Colonic mucosa (tissue), 4 donors: ENCODE measurements at regions not wholly inside any gene's neighbourhood (a gene's known extent, or its start where the extent isn't known, plus 50 kb on each side); places are given as distances from the start of the nearest gene placed in this dataset.

Source experiments
- DNase-seq: peaks from one replicate; pipeline ENCODE4 v3.0.0-alpha.2; 2020
- H3K27ac ChIP-seq: fragments of 200-600 bp; one replicate; pipeline ENCODE4 v1.8.0; 2021
- H3K27me3 ChIP-seq: fragments of 200-600 bp; one replicate; pipeline ENCODE4 v1.8.0; 2021
- H3K36me3 ChIP-seq: fragments of 200-600 bp; one replicate; pipeline ENCODE4 v1.8.0; 2021
- H3K4me1 ChIP-seq: fragments of 200-600 bp; one replicate; pipeline ENCODE4 v1.8.0; 2021; ENCODE audit warnings: mild to moderate bottlenecking
- H3K4me3 ChIP-seq: fragments of 200-600 bp; one replicate; pipeline ENCODE4 v1.8.0; 2021
- H3K9ac ChIP-seq, 2 donors: one replicate each; pipeline ENCODE4 v1.7.0; 2013; ENCODE audit warnings: control low read depth in 2 of 2, low read depth in 2 of 2, low read length in 2 of 2
- H3K9me3 ChIP-seq: fragments of 200-600 bp; one replicate; pipeline ENCODE4 v1.8.0; 2021
- CTCF ChIP-seq: fragments of 200-600 bp; IDR thresholded peaks from one replicate; pipeline ENCODE4 v1.8.0; 2022; ENCODE audit warnings: antibody characterized with exemption, mild to moderate bottlenecking
- intact Hi-C: fragments of 100-400 bp; cut with DNase I; formaldehyde crosslinking; loops from one replicate; pipeline ENCODE4 v1.14.1; 2022
- donor health status: healthy.
- donor health status: DM: no; HTN: no; CAD: no.
- donor health status: DM: no; HTN: no; CAD: no.

- intact Hi-C loops, result no loop called here
- TF ChIP-seq CTCF, result no peak
Observed at GRCh38 chr12:88390811-88391210, 189.5 kb downstream of the KITLG start.

GRCh38 chr12:88391556-88391955, 188.7 kb downstream of the KITLG start:
- Histone ChIP-seq H3K27ac (no peak overlapping the region), H3K27me3 (no peaks in the 10 kb centered on the region), H3K4me1 (no peaks in the 10 kb centered on the region), H3K9ac (no peak overlapping the region), H3K9me3 (no peaks in the 10 kb centered on the region), H3K4me3 (no peak overlapping the region), H3K36me3 (no peaks in the 10 kb centered on the region)
- TF ChIP-seq CTCF, result no peak
- no peak for DNase-seq
- intact Hi-C loops, result no loop called here

More at GRCh38 chr12:88390811-88391210, 189.5 kb downstream of the KITLG start:
- Histone ChIP-seq H3K36me3 (no peaks in the 10 kb centered on the region), H3K27ac (no peak overlapping the region), H3K4me3 (no peak overlapping the region), H3K9me3 (no peaks in the 10 kb centered on the region), H3K9ac (no peak overlapping the region), H3K4me1 (no peaks in the 10 kb centered on the region), H3K27me3 (no peaks in the 10 kb centered on the region)
- DNase-seq, result no peak

- Histone ChIP-seq H3K9ac (no peak overlapping the region), H3K4me1 (no peaks in the 10 kb centered on the region), H3K9me3 (no peaks in the 10 kb centered on the region), H3K36me3 (no peaks in the 10 kb centered on the region), H3K27me3 (no peaks in the 10 kb centered on the region), H3K27ac (no peak overlapping the region), H3K4me3 (no peak overlapping the region)
- TF ChIP-seq CTCF, result no peak
- intact Hi-C loops, result no loop called here
- no peak for DNase-seq
Observed at GRCh38 chr12:88393017-88393767, 187.1 kb downstream of the KITLG start.

GRCh38 chr12:88398031-88398430, 182.2 kb downstream of the KITLG start:
- DNase-seq, result no peak
- no peak overlapping the region for H3K27ac ChIP-seq
- no peak overlapping the region for H3K4me3 ChIP-seq
- H3K9ac ChIP-seq, result no peak overlapping the region
- intact Hi-C loops, result no loop called here
- H3K27me3 ChIP-seq, result no peaks in the 10 kb centered on the region
- no peaks in the 10 kb centered on the region for H3K36me3 ChIP-seq
- TF ChIP-seq CTCF, result no peak
- no peaks in the 10 kb centered on the region for H3K9me3 ChIP-seq
- no peaks in the 10 kb centered on the region for H3K4me1 ChIP-seq

- H3K36me3 ChIP-seq, result no peaks in the 10 kb centered on the region
- no peak overlapping the region for H3K9ac ChIP-seq
- H3K9me3 ChIP-seq, result no peaks in the 10 kb centered on the region
- no peak for TF ChIP-seq CTCF
- H3K4me3 ChIP-seq, result no peak overlapping the region
- DNase-seq, result no peak
- H3K27me3 ChIP-seq, result no peaks in the 10 kb centered on the region
- intact Hi-C loops, result no loop called here
- no peak overlapping the region for H3K27ac ChIP-seq
- no peaks in the 10 kb centered on the region for H3K4me1 ChIP-seq
Observed at GRCh38 chr12:88399811-88400210, 180.5 kb downstream of the KITLG start.
